IPS-18a (cell line): ENCODE measurements at regions not wholly inside any gene's neighbourhood (a gene's known extent, or its start where the extent isn't known, plus 50 kb on each side); places are given as distances from the start of the nearest gene placed in this dataset.

Experiments
- H3K27ac ChIP-seq: one replicate; pipeline ENCODE4 v1.5.1; 2013; ENCODE audit warnings: low read length
- H3K27me3 ChIP-seq: one replicate; pipeline ENCODE4 v1.6.1; 2013; ENCODE audit warnings: mild to moderate bottlenecking, low read length; ENCODE audit not compliant: control insufficient read depth, insufficient read depth
- H3K36me3 ChIP-seq: one replicate; pipeline ENCODE4 v1.6.1; 2013; ENCODE audit warnings: low read depth, low read length; ENCODE audit not compliant: control insufficient read depth
- H3K4me1 ChIP-seq: one replicate; pipeline ENCODE4 v1.6.1; 2013; ENCODE audit warnings: low read depth, low read length; ENCODE audit not compliant: control insufficient read depth
- H3K4me3 ChIP-seq: one replicate; pipeline ENCODE4 v1.5.1; 2013; ENCODE audit warnings: low read length
- H3K9ac ChIP-seq: one replicate; pipeline ENCODE4 v1.6.1; 2013; ENCODE audit warnings: mild to moderate bottlenecking, low read length, moderate library complexity
- H3K9me3 ChIP-seq: one replicate; pipeline ENCODE4 v1.6.1; 2013; ENCODE audit warnings: low read depth, low read length; ENCODE audit not compliant: control insufficient read depth

DNA sequence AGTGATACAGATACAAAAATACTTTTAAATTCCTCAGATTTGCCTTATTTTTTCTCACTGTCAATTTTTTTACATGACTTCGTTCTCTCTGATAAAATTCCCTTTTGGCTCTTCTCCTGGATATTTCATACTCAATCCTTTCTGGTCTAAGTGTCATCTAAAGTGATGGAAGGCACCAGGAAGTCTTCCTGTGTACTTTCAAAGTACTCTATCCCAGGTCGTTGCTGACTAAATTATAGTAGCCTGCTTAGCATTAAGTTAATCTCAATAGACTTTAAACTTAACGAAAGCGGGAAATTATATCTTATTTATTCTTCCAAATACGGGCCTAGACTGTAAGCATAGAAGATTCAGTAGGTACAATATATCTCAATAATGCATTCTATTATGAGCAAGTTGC lies 67.8 kb downstream of the CASP12 start:
- Histone ChIP-seq H3K4me3 (no peak overlapping the region), H3K4me1 (no peaks in the 10 kb centered on the region), H3K27ac (no peak overlapping the region)

DNA sequence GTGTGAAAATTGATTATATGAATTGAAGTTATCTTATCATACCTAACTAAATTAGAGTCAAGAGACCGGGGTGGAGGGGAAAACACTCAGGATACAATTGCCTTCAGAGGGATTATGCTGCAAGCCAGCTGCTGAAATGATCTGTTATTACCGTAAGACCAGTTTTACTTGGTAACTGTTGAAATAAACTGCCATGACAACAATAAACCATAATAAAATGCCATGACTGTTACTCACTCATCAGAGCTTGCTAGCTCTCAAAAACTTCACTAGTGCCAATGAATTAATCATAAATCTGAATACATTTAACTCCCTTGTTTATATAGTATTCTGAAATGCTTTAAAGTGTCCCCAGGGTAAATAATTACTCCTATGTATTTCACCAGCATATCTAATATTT lies 68.2 kb downstream of the CASP12 start:
- H3K9me3 ChIP-seq = no peaks in the 10 kb centered on the region
- no peaks in the 10 kb centered on the region for H3K4me1 ChIP-seq
- H3K27me3 ChIP-seq = no peaks in the 10 kb centered on the region
- H3K27ac ChIP-seq = no peak overlapping the region
- H3K4me3 ChIP-seq = no peak overlapping the region
- no peaks in the 10 kb centered on the region for H3K36me3 ChIP-seq
- H3K9ac ChIP-seq = no peak overlapping the region

More for the DNA sequence above, 67.8 kb downstream of the CASP12 start:
- Histone ChIP-seq H3K9ac (no peak overlapping the region), H3K27me3 (no peaks in the 10 kb centered on the region), H3K36me3 (no peaks in the 10 kb centered on the region), H3K9me3 (no peaks in the 10 kb centered on the region)

DNA sequence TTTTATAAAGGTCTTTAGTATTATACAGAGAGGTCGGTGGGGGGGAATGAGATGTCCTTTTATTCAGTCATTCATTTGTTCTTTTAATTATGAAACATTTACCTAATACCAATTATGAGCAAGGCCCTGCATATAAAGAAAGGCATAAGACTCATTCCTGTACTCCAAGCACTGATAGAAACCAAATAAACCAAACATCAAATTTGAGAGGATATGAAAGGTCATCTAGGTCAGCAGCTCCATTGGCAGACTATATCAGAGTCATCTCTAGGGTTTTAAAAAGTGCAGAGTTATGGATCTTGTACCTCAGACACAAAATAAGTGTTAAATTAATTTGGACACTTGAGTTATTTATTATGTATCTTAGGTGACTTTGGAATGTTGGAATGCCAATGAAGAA lies 71.5 kb downstream of the CASP12 start:
- Histone ChIP-seq H3K27me3 (no peaks in the 10 kb centered on the region), H3K36me3 (no peaks in the 10 kb centered on the region), H3K9ac (no peak overlapping the region), H3K4me3 (no peak overlapping the region), H3K9me3 (no peaks in the 10 kb centered on the region), H3K27ac (no peak overlapping the region), H3K4me1 (no peaks in the 10 kb centered on the region)

DNA sequence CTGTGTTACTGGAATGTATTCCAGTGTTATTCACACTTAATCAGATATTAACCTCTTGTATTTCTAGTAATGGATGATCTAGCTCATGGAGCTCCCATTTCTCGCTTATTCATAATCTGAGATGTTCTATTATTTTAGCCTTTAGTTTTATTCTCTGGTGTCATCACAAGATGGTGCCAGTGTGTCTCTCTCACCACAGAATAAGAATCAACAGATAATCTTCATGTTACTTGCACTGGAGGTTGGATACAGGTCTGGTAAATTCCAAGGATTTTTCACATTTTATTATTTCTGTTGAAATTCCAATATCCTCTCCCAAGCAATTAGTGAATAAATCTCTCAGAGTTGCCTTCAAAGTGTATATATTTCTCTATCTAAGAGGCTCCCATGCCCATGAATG lies 74.6 kb downstream of the CASP12 start:
- H3K27ac ChIP-seq = no peak overlapping the region
- no peak overlapping the region for H3K9ac ChIP-seq
- no peaks in the 10 kb centered on the region for H3K9me3 ChIP-seq
- no peaks in the 10 kb centered on the region for H3K36me3 ChIP-seq
- H3K4me1 ChIP-seq = no peaks in the 10 kb centered on the region
- H3K27me3 ChIP-seq = no peaks in the 10 kb centered on the region
- H3K4me3 ChIP-seq = no peak overlapping the region

DNA sequence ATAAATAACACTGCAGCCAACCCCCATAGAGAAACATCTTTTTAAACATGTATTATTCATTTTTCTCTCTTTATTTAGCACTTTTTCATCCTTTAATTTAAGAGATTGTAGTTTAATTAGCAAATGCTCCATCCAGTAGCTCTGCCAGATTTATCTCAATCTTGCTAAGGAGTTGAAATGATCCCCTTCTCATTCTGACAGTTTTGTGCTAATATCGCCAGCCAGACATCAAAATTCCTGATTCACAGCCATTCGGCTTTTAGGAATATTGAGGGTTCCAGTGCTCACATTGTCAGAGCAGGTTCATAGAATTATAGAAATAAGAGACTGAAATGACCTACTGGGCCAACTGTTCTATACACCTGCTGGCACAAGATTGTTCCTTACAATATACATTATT lies 77.8 kb downstream of the CASP12 start:
- Histone ChIP-seq H3K4me3 (no peak overlapping the region), H3K27me3 (no peaks in the 10 kb centered on the region), H3K9me3 (no peaks in the 10 kb centered on the region), H3K27ac (no peak overlapping the region), H3K9ac (no peak overlapping the region), H3K4me1 (no peaks in the 10 kb centered on the region), H3K36me3 (no peaks in the 10 kb centered on the region)

DNA sequence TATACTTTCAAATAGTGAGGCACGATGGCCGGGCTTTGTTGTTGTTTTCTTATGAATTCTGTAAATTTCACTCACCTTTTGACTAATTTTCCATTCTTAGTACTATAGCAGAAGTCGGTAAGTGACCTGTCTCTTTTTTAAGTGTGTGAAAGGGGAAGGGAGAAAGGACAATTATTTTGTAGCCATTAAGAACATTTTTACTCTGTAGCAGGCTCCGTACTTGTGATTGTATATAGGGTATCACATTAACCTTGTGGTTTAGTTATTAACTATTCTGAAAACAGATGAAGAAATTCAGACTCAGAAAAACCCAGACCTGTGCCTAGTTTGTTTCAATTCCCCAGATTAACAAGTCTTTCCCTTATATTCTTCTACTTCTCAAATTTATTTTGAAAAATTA lies 78.7 kb downstream of the CASP12 start:
- no peak overlapping the region for H3K27ac ChIP-seq
- H3K4me3 ChIP-seq = no peak overlapping the region
- H3K36me3 ChIP-seq = no peaks in the 10 kb centered on the region
- no peak overlapping the region for H3K9ac ChIP-seq
- H3K9me3 ChIP-seq = no peaks in the 10 kb centered on the region
- H3K4me1 ChIP-seq = no peaks in the 10 kb centered on the region
- no peaks in the 10 kb centered on the region for H3K27me3 ChIP-seq

DNA sequence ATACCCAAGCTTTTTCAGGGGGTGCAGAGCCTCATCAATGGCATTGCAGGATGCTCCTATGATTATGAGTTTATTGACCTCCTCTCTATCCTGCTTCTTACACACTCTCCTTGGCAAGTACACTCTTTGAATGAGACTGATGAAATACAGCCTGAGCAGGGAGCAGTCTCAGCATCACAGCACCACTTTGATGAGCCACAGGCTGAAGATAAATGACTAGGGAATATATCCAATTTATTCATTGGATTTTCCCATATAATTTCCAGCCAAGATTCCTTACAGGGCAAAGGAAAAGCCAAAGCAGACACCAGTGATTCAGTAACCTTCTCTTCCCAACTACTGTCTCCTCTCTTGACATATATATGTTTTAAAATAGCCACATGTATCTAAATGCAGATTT lies 79.2 kb downstream of the CASP12 start:
- H3K36me3 ChIP-seq = no peaks in the 10 kb centered on the region
- H3K27ac ChIP-seq = no peak overlapping the region
- H3K9ac ChIP-seq = no peak overlapping the region
- H3K27me3 ChIP-seq = no peaks in the 10 kb centered on the region
- no peaks in the 10 kb centered on the region for H3K4me1 ChIP-seq
- no peak overlapping the region for H3K4me3 ChIP-seq
- H3K9me3 ChIP-seq = no peaks in the 10 kb centered on the region

DNA sequence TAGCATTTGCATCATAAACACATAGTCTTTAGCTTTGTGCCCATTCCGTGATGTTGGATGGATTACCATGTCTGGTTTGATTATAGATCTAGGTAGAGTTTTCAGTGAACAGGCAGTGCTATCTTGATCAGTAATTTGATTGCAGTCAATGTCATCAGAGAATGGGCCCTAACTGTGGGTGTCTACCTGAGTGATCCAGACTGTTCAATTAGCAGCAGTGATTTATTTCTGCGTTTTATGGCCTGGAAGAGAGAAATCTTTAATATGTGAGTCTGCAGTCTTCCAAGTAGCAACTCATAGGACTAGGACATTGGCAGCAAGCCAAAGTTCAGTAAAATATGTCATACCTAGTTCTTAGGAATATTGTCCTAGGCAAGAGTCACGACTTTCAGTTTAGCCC lies 80.3 kb downstream of the CASP12 start:
- no peaks in the 10 kb centered on the region for H3K9me3 ChIP-seq
- no peak overlapping the region for H3K4me3 ChIP-seq
- peaks cover 4% of the 10 kb centered on the region for H3K4me1 ChIP-seq
- H3K36me3 ChIP-seq = no peaks in the 10 kb centered on the region
- H3K27me3 ChIP-seq = no peaks in the 10 kb centered on the region
- no peak overlapping the region for H3K9ac ChIP-seq
- H3K27ac ChIP-seq = no peak overlapping the region

DNA sequence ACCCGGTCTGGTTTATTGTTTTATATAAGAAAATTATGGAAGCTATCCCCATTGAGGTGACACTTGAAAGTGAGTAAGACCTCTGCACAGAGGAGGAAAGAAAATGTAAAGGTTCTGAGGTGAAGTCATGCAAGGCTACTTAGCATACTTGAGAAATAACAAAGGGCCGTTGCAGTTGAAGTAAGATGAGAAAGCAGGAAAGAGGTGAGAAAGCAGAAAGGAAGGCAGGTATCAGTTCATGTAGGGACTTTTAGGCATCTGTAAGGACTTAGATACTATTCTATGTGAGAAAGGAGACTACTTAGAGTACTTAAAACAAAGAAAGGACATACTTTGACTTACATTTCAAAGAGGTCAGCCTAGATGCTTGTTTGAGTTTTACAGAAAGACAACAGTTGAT lies 84.7 kb downstream of the CASP12 start:
- H3K4me1 ChIP-seq = peaks cover 4% of the 10 kb centered on the region
- no peak overlapping the region for H3K4me3 ChIP-seq
- no peaks in the 10 kb centered on the region for H3K27me3 ChIP-seq
- H3K36me3 ChIP-seq = no peaks in the 10 kb centered on the region
- H3K27ac ChIP-seq = no peak overlapping the region
- no peaks in the 10 kb centered on the region for H3K9me3 ChIP-seq
- H3K9ac ChIP-seq = no peak overlapping the region

DNA sequence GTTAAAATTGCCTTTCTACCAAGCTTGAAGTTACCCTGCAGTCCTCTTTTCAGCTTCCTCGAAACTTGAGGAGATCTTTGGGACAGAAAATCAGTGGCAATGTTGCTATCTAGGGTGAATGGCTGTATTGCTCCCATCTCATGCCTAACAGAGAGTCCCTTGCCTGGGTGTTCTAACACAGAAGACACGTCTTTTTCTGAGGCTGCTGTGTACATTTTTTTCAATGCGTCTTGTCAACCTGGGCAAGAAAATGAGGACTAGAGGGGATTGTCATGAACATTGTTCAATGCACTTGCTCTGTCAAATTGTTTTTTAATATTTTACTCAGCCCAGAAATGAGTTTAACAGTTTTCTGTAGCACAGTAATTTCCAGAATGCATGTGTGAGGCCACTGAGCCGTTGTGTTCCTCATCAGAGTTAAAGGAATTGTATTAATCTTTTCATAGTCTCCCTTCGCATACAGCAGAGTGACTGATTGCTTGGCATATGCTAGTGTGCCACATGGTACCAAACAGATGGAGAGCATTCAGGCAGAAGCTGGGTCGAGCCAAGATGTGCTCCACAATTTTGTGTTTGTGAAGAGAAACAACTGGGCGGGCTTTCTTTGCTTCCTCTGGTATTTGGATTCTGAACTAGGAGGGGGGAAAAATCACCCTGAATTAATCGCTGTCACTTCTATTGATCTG lies 86.0 kb downstream of the CASP12 start:
- Histone ChIP-seq H3K9ac (no peak overlapping the region), H3K27ac (no peak overlapping the region), H3K4me1 (peaks cover 4% of the 10 kb centered on the region), H3K9me3 (no peaks in the 10 kb centered on the region), H3K4me3 (no peak overlapping the region), H3K27me3 (no peaks in the 10 kb centered on the region), H3K36me3 (no peaks in the 10 kb centered on the region)

DNA sequence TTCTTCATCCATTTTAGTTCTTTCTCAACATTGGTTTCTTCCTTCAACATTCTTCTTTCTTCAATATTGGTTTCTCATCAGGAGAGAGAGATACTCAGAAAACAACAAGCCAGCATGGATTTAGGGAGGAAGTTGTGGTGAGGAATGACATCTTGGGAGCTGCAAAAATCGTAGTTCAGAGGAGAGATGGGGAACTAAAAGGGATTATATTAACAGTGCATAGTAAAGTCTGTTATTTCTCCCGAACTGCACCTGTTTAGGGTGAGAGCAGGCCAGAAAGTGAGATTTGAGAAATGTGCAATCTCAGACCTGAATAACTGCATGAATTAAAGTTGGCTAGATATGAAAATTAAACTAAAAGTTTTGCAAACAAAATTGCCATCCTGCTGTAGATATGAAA lies 94.5 kb downstream of the CASP12 start:
- H3K27ac ChIP-seq = no peak overlapping the region
- H3K36me3 ChIP-seq = no peaks in the 10 kb centered on the region
- H3K9ac ChIP-seq = no peak overlapping the region
- no peaks in the 10 kb centered on the region for H3K9me3 ChIP-seq
- no peaks in the 10 kb centered on the region for H3K27me3 ChIP-seq
- no peaks in the 10 kb centered on the region for H3K4me1 ChIP-seq
- H3K4me3 ChIP-seq = no peak overlapping the region

DNA sequence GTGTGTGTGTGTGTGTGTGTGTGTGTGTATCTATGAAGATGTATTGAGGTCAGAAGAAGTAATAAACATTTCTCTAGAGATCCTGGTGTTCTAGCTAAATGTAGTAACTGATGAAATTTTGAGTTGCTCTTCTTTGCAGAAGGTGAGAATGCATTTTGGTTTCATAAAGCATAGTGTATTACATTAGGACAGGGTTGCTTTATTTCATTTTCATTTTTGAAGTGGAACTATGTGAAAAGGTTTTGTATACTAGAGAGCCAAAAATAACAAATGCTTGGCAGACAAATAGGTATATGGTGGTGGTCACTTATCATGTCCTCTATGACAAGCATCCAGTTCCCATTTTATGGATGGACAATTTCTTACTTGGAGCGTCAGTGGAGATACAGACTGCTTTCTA lies 99.0 kb downstream of the CASP12 start:
- Histone ChIP-seq H3K27ac (no peak overlapping the region), H3K9ac (no peak overlapping the region)

More for the DNA sequence above, 99.0 kb downstream of the CASP12 start:
- no peaks in the 10 kb centered on the region for H3K27me3 ChIP-seq
- no peaks in the 10 kb centered on the region for H3K36me3 ChIP-seq
- no peak overlapping the region for H3K4me3 ChIP-seq
- no peaks in the 10 kb centered on the region for H3K4me1 ChIP-seq
- no peaks in the 10 kb centered on the region for H3K9me3 ChIP-seq
